ENCODE measurements at regions not wholly inside any gene's neighbourhood (a gene's known extent, or its start where the extent isn't known, plus 50 kb on each side); places are given as distances from the start of the nearest gene placed in this dataset.

- Histone ChIP-seq H3K27ac (ENCODE audit: insufficient read depth, low read length) (no peak overlapping the region), H2BK20ac (ENCODE audit: low read depth, low read length) (no peak overlapping the region), H4K20me1 (ENCODE audit: insufficient read depth, low read length) (no peaks in the 10 kb centered on the region), H3K79me1 (ENCODE audit: low read depth in 1 of 2, low read length in 2 of 2) (no peaks in the 10 kb centered on the region), H4K8ac (ENCODE audit: low read depth in 2 of 2, low read length in 2 of 2) (no peak overlapping the region), H4K91ac (ENCODE audit: insufficient read depth, low read depth, low read length) (no peak overlapping the region), H3K9me3 (ENCODE audit: control insufficient read depth, insufficient read depth, low read length) (peaks cover 46% of the 10 kb centered on the region), H3K23ac (ENCODE audit: low read depth, low read length) (no peak overlapping the region), H2AK5ac (ENCODE audit: low read depth, low read length) (no peak overlapping the region), H2BK120ac (ENCODE audit: low read depth, low read length) (no peak overlapping the region), H3K27me3 (ENCODE audit: control insufficient read depth, insufficient read depth, low read length) (no peaks in the 10 kb centered on the region), H2BK15ac (ENCODE audit: low read depth, low read length) (no peak overlapping the region), H3K4me2 (ENCODE audit: low read depth, low read length) (no peak overlapping the region), H2BK5ac (ENCODE audit: low read depth, low read length, poor library complexity, severe bottlenecking) (no peak overlapping the region), H3K14ac (replicated peaks; ENCODE audit: low read depth, low read length) (no peak overlapping the region), H3K4me3 (ENCODE audit: insufficient read depth, low read depth, low read length) (no peak overlapping the region), H3K18ac (ENCODE audit: low read depth, low read length) (no peak overlapping the region), H3K4me1 (ENCODE audit: control insufficient read depth, insufficient read depth, low read length) (no peaks in the 10 kb centered on the region), H2AFZ (replicated peaks; ENCODE audit: low read length, poor library complexity) (no peak overlapping the region), H3K36me3 (ENCODE audit: control insufficient read depth, insufficient read depth, low read length) (no peaks in the 10 kb centered on the region), H3K4ac (ENCODE audit: low read depth, low read length) (no peak overlapping the region), H4K5ac (ENCODE audit: low read depth, low read length) (no peak overlapping the region), H2AK9ac (replicated peaks; ENCODE audit: low read depth, low read length, poor library complexity) (no peak overlapping the region), H3K9me1 (ENCODE audit: insufficient read depth, low read length) (no peaks in the 10 kb centered on the region), H3K56ac (ENCODE audit: extremely low read depth, insufficient read depth, low read length) (no peak overlapping the region), H3K9ac (ENCODE audit: low read depth, low read length) (no peak overlapping the region)
- ChIA-PET POLR2A (ENCODE audit: unreplicated experiment) (no interaction called here), CTCF (no interaction called here)
- dilution Hi-C loops (cut with HindIII; ENCODE audit: low sequenced_read_pairs, unreplicated experiment): no loop called here
- ATAC-seq (ENCODE audit: low read depth): no peak
- 16% methylated on average over 5 of the region's 5 CpGs; no CpG with 5 or more reads in 1 of the 2 experiments for WGBS, 2 experiments (ENCODE audit: extremely low coverage in 2 of 2, insufficient read length in 1 of 2)
- no peak for DNase-seq
- intact Hi-C loops (cut with micrococcal nuclease): no loop called here
- no peak for TF ChIP-seq CEBPB (IDR thresholded peaks at IDR 0.05; ENCODE audit: low read depth, low read length)
- no peak for TF ChIP-seq MAZ (IDR thresholded peaks at IDR 0.05; ENCODE audit: borderline replicate concordance, low read depth, low read length)
- TF ChIP-seq, protein P1, sequence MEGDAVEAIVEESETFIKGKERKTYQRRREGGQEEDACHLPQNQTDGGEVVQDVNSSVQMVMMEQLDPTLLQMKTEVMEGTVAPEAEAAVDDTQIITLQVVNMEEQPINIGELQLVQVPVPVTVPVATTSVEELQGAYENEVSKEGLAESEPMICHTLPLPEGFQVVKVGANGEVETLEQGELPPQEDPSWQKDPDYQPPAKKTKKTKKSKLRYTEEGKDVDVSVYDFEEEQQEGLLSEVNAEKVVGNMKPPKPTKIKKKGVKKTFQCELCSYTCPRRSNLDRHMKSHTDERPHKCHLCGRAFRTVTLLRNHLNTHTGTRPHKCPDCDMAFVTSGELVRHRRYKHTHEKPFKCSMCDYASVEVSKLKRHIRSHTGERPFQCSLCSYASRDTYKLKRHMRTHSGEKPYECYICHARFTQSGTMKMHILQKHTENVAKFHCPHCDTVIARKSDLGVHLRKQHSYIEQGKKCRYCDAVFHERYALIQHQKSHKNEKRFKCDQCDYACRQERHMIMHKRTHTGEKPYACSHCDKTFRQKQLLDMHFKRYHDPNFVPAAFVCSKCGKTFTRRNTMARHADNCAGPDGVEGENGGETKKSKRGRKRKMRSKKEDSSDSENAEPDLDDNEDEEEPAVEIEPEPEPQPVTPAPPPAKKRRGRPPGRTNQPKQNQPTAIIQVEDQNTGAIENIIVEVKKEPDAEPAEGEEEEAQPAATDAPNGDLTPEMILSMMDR (conservative IDR thresholded peaks at IDR 0.05; ENCODE audit: low read depth, low read length): no peak
- no peak for TF ChIP-seq MAFK (IDR thresholded peaks at IDR 0.05; ENCODE audit: low read depth, low read length)
- no peak for TF ChIP-seq SMC3 (IDR thresholded peaks at IDR 0.05; ENCODE audit: low read depth, low read length)
- no peak for TF ChIP-seq RFX5 (IDR thresholded peaks at IDR 0.05; ENCODE audit: low read depth, low read length)
- TF ChIP-seq CHD1 (IDR thresholded peaks at IDR 0.05; ENCODE audit: low read depth, low read length): no peak
- in situ Hi-C loops (cut with MboI; ENCODE audit: low sequenced_read_pairs): no loop called here
- no TSS peak for BruUV-seq (replicated peaks)
Measured at GRCh38 chr14:98894600-98894999, 377.4 kb downstream of the BCL11B start.

All from IMR-90 (cell line).